ENCODE measurements at regions not wholly inside any gene's neighbourhood (a gene's known extent, or its start where the extent isn't known, plus 50 kb on each side); places are given as distances from the start of the nearest gene placed in this dataset.

GRCh38 chr4:111814961-111815360, 330.3 kb upstream of the FAM241A start:
- no peak for DNase-seq (ENCODE audit: low read depth in 1 of 2, low spot score in 2 of 2)
- H2BK5ac ChIP-seq (ENCODE audit: low read depth, low read length), result no peak overlapping the region
- no peak overlapping the region for H4K91ac ChIP-seq (replicated peaks; ENCODE audit: insufficient read length, low read length)
- no peak overlapping the region for H3K4ac ChIP-seq (replicated peaks; ENCODE audit: insufficient read length, low read depth, low read length)
- POLR2A ChIA-PET (ENCODE audit: partially characterized antibody), result no interaction called here
- H3K27ac ChIP-seq (ENCODE audit: low read depth, low read length), result no peak overlapping the region
- no peak overlapping the region for H2BK120ac ChIP-seq (replicated peaks; ENCODE audit: low read depth, low read length)
- H2BK12ac ChIP-seq (ENCODE audit: low read depth, low read length), result no peak overlapping the region
- no peak overlapping the region for H3K4me2 ChIP-seq (ENCODE audit: insufficient read depth in 1 of 2, low read depth in 2 of 2, low read length in 2 of 2)
- no peaks in the 10 kb centered on the region for H3K36me3 ChIP-seq (ENCODE audit: control insufficient read depth in 2 of 4, insufficient read depth in 4 of 4, low read length in 3 of 4)
- H4K20me1 ChIP-seq (replicated peaks in 1 of 2; ENCODE audit: control insufficient read depth in 1 of 2, insufficient read depth in 2 of 2, low read length in 2 of 2), result peaks cover 0 to 3% of the 10 kb centered on the region in 2 experiments
- peaks cover 0 to 9% of the 10 kb centered on the region in 2 experiments; a peak in 2 of 4 replicates for H3K9me3 ChIP-seq (ENCODE audit: insufficient read depth in 2 of 2, low read depth in 1 of 2, low read length in 1 of 2)
- TF ChIP-seq JUND (IDR thresholded peaks at IDR 0.05; ENCODE audit: low read length) (no peak), CTBP2 (IDR thresholded peaks at IDR 0.05; ENCODE audit: borderline replicate concordance, insufficient read depth, insufficient read length, low read length) (no peak), GABPA (IDR thresholded peaks at IDR 0.05; ENCODE audit: borderline replicate concordance, insufficient read depth, low read length) (no peak), RNF2 (IDR thresholded peaks at IDR 0.05; ENCODE audit: borderline replicate concordance, low read depth, low read length, missing control alignments, poor library complexity, severe bottlenecking) (no peak), ZNF274 (IDR thresholded peaks at IDR 0.05; ENCODE audit: borderline replicate concordance, extremely low read depth, low read length) (no peak), E2F6 (IDR thresholded peaks at IDR 0.05) (no peak)
- no peaks in the 10 kb centered on the region for H3K79me2 ChIP-seq (ENCODE audit: control insufficient read depth in 1 of 2, insufficient read depth in 2 of 2, low read length in 2 of 2)
- H2AFZ ChIP-seq (ENCODE audit: low read length), result no peak overlapping the region
- H3K23me2 ChIP-seq (ENCODE audit: low read depth, low read length), result no peaks in the 10 kb centered on the region
- 88% methylated on average over 6 of the region's 6 CpGs; no CpG with 5 or more reads in 1 of the 2 experiments for WGBS, 2 experiments (ENCODE audit: extremely low coverage in 1 of 2, insufficient coverage in 1 of 2, insufficient read length in 1 of 2, insufficient replicate concordance in 2 of 2, low coverage in 1 of 2, low lambda C conversion rate in 2 of 2, missing lambda C conversion rate in 1 of 2)
- no peak overlapping the region for H2BK15ac ChIP-seq (ENCODE audit: low read length)
- FAIRE-seq, result no peak
- CTCF ChIA-PET (ENCODE audit: partially characterized antibody), result interaction anchor here (1.4 kb wide), 1 partner anchor 10 kb away, joined by 4 read pairs; no protein-coding TSS in a partner anchor
- no peak overlapping the region for H4K5ac ChIP-seq (ENCODE audit: insufficient read length, low read depth, low read length)
- H3K23ac ChIP-seq (ENCODE audit: insufficient read length), result no peak overlapping the region
- no peak overlapping the region for H2BK20ac ChIP-seq (ENCODE audit: low read length)
- no peak overlapping the region for H3K9ac ChIP-seq (replicated peaks in 1 of 4; ENCODE audit: extremely low read depth in 1 of 4, low read depth in 3 of 4, low read length in 3 of 4)
- no peaks in the 10 kb centered on the region for H3K4me1 ChIP-seq (replicated peaks in 1 of 4; ENCODE audit: control insufficient read depth in 3 of 4, insufficient read depth in 4 of 4, low read length in 3 of 4)
- no peak overlapping the region for H3K56ac ChIP-seq (replicated peaks; ENCODE audit: insufficient read length, low read depth, low read length)
- no peak overlapping the region for H3K18ac ChIP-seq (ENCODE audit: extremely low read depth, low read length)
- H3K14ac ChIP-seq (ENCODE audit: insufficient read length), result no peak overlapping the region
- H2AK5ac ChIP-seq (ENCODE audit: low read depth, low read length), result no peak overlapping the region
- no peak overlapping the region for H3K4me3 ChIP-seq (ENCODE audit: extremely low read depth in 1 of 4, insufficient read depth in 2 of 4, low read depth in 3 of 4, low read length in 4 of 4)
- no peaks in the 10 kb centered on the region for H3K79me1 ChIP-seq (ENCODE audit: low read depth, low read length)
- no peak overlapping the region for H4K8ac ChIP-seq (ENCODE audit: extremely low read depth, insufficient read depth, low read length)
- peaks cover 6 to 19% (median 15%) of the 10 kb centered on the region in 4 experiments for H3K27me3 ChIP-seq (replicated peaks in 1 of 4; ENCODE audit: control insufficient read depth in 3 of 4, extremely low read depth in 1 of 4, insufficient read depth in 3 of 4, low read length in 3 of 4)
